GM08714 (cell line): ENCODE measurements at regions not wholly inside any gene's neighbourhood (a gene's known extent, or its start where the extent isn't known, plus 50 kb on each side); places are given as distances from the start of the nearest gene placed in this dataset.
"Not testable (repeated sequence)": the region's sequence is repeated elsewhere in the genome, so short reads cannot be mapped to it uniquely, and the experiment has no call there.

Experiments used
- H3K4me3 ChIP-seq: fragments of 200-500 bp; sonication (Bioruptor generic); 2 replicates; pipeline ENCODE4 v1.5.1; 2014; ENCODE audit warnings: mild to moderate bottlenecking, low read length, inconsistent platforms
- ZNF274 ChIP-seq: IDR thresholded peaks from 2 replicates; pipeline ENCODE4 v1.6.1; 2012; ENCODE audit warnings: mild to moderate bottlenecking, low read depth, low read length

GRCh38 chr16:29198731-29199521 is 207.6 kb downstream of the NPIPB11 start:
- no peak for TF ChIP-seq ZNF274

GRCh38 chr16:29198231-29198630 is 208.3 kb downstream of the NPIPB11 start:
- TF ChIP-seq ZNF274: no peak
- no peak overlapping the region for H3K4me3 ChIP-seq

More at GRCh38 chr16:29198731-29199521, 207.6 kb downstream of the NPIPB11 start:
- H3K4me3 ChIP-seq: no peak overlapping the region

GRCh38 chr16:29197494-29198100 is 208.9 kb downstream of the NPIPB11 start:
- H3K4me3 ChIP-seq: not testable (repeated sequence)

GRCh38 chr16:29196746-29197145 is 209.8 kb downstream of the NPIPB11 start:
- not testable (repeated sequence) for H3K4me3 ChIP-seq

GRCh38 chr16:29195116-29195872 is 210.4 kb downstream of the LAT start:
- H3K4me3 ChIP-seq: not testable (repeated sequence)

GRCh38 chr16:29194185-29194844 is 209.5 kb downstream of the LAT start:
- not testable (repeated sequence) for H3K4me3 ChIP-seq

- not testable (repeated sequence) for H3K4me3 ChIP-seq
These were observed 208.8 kb downstream of the LAT start for GRCh38 chr16:29193634-29194033.

GRCh38 chr16:29193248-29193574 is 208.4 kb downstream of the LAT start:
- not testable (repeated sequence) for H3K4me3 ChIP-seq

GRCh38 chr16:29192329-29193247 is 207.7 kb downstream of the LAT start:
- no peak for TF ChIP-seq ZNF274
- no peak overlapping the region for H3K4me3 ChIP-seq

GRCh38 chr16:29191636-29192180 is 206.9 kb downstream of the LAT start:
- H3K4me3 ChIP-seq: not testable (repeated sequence)

GRCh38 chr16:29190553-29191431 is 205.9 kb downstream of the LAT start:
- not testable (repeated sequence) for H3K4me3 ChIP-seq

GRCh38 chr16:29188806-29189205 is 204.0 kb downstream of the LAT start:
- not testable (repeated sequence) for H3K4me3 ChIP-seq

- not testable (repeated sequence) for H3K4me3 ChIP-seq
These were observed 201.7 kb downstream of the LAT start for GRCh38 chr16:29186306-29187220.

- H3K4me3 ChIP-seq: not testable (repeated sequence)
These were observed 201.0 kb downstream of the LAT start for GRCh38 chr16:29185872-29186271.

GRCh38 chr16:29184738-29185438 is 200.0 kb downstream of the LAT start:
- H3K4me3 ChIP-seq: not testable (repeated sequence)

- H3K4me3 ChIP-seq: not testable (repeated sequence)
These were observed 198.4 kb downstream of the LAT start for GRCh38 chr16:29182940-29183868.
